ENCODE measurements at regions not wholly inside any gene's neighbourhood (a gene's known extent, or its start where the extent isn't known, plus 50 kb on each side); places are given as distances from the start of the nearest gene placed in this dataset.

GRCh38 chr15:61521953-61522352, 292.9 kb upstream of the RORA start:
- no peak for TF ChIP-seq ZFX (IDR thresholded peaks at IDR 0.05; ENCODE audit: borderline replicate concordance)
- TF ChIP-seq, protein P1, sequence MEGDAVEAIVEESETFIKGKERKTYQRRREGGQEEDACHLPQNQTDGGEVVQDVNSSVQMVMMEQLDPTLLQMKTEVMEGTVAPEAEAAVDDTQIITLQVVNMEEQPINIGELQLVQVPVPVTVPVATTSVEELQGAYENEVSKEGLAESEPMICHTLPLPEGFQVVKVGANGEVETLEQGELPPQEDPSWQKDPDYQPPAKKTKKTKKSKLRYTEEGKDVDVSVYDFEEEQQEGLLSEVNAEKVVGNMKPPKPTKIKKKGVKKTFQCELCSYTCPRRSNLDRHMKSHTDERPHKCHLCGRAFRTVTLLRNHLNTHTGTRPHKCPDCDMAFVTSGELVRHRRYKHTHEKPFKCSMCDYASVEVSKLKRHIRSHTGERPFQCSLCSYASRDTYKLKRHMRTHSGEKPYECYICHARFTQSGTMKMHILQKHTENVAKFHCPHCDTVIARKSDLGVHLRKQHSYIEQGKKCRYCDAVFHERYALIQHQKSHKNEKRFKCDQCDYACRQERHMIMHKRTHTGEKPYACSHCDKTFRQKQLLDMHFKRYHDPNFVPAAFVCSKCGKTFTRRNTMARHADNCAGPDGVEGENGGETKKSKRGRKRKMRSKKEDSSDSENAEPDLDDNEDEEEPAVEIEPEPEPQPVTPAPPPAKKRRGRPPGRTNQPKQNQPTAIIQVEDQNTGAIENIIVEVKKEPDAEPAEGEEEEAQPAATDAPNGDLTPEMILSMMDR (IDR thresholded peaks at IDR 0.05), result no peak
- H3K27ac ChIP-seq, result no peak overlapping the region

- no peak overlapping the region for H3K27ac ChIP-seq
- TF ChIP-seq, protein P1 (IDR thresholded peaks at IDR 0.05), result no peak
- TF ChIP-seq ZFX (IDR thresholded peaks at IDR 0.05; ENCODE audit: borderline replicate concordance), result no peak
These were observed 290.2 kb upstream of the RORA start for GRCh38 chr15:61519296-61519695.

DNA sequence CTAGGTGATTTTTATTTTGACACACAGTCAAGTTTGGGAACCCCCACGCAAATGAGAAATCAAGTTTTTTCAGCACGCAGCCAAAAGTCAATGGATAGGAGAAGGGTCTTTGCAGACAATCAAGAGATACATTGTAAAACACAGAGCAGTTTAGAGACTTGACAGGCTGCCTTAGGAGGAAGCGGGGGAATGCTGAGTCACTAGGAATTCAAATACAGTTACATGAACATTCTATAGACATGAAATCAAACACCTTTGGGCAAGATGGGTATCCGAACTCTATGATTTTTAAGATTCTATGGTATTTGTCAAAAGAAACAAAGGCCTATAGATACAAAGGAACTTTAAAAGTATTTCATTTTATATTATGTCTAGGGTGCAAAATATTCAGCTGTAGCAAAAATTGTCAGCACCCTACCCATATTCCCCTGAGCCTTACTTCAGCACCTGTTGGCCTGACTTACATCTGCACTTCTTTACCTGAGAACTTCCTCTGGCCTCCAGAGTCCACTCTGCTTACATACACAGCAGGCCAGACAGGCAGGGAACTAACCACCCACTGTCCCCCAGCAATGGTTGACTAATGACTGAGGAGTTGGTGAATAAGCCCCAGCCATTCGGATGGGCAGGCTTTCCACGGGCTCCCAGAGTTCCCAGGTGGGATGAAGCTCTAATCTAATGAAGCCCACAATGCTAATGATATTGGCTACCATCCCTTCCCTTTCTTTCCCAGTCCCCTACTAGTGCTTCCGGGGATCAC, 289.3 kb upstream of the RORA start:
- no peak for TF ChIP-seq ZFX (IDR thresholded peaks at IDR 0.05; ENCODE audit: borderline replicate concordance)
- TF ChIP-seq, protein P1 (IDR thresholded peaks at IDR 0.05), result no peak
- H3K27ac ChIP-seq, result no peak overlapping the region

DNA sequence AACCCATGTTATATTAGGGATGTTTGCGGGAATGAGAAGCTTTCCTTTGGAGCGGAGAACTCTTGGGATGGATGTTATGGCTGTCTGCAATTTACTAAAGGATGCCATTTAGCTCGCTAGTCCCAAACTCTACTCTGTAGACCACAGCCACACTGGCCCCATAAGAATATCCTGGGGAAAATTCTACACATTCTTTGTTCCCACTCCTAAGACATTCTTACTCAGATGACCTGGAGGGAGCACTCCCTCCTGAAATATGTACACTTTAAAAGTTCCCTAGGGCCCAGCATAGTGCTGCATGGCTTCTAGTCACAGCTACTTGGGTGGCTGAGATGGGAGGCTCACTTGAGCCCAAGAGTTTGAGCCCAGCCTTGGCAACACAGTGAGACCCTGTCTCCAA, 288.7 kb upstream of the RORA start:
- no peak overlapping the region for H3K27ac ChIP-seq
- TF ChIP-seq ZFX (IDR thresholded peaks at IDR 0.05; ENCODE audit: borderline replicate concordance), result no peak

DNA sequence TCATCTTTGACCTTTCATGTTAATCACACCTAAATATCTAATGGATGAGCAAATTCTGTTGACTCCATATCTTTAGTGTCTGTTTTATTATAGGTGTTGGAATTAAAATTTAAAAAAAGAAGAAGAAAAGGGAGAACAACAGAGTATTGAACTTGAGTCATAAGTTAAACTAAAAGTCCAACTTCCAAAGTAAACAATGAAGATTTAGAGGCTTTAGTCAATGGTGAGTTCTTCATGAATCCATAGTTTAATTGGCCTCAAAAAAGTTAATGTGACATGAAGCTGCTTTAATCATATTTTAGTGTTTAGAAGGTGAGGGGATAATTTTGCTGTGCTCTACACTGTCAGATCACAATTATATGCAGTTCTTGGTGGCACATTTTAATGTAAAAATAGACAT, 288.2 kb upstream of the RORA start:
- TF ChIP-seq, protein P1 (IDR thresholded peaks at IDR 0.05), result no peak
- no peak for TF ChIP-seq ZFX (IDR thresholded peaks at IDR 0.05; ENCODE audit: borderline replicate concordance)
- no peak overlapping the region for H3K27ac ChIP-seq

DNA sequence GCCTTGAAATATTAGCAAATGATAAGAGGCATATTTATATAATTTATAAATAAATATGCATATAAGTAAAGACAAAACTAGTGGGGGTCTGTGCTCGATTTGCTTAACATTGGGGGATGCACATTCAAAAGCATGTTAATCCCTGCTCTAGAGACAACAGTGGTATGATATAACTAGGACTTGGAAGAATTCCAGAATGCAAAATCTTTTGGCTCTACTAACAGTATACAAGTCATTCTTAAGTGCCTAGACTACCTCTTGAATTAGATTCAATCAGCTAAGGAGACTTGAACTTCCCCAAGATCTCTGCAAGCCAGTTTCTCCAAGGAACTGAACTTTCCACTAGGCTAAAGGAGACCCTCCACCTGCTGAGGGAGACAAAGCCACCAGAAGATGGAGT, 282.7 kb upstream of the RORA start:
- H3K27ac ChIP-seq, result no peak overlapping the region
- TF ChIP-seq, protein P1 (IDR thresholded peaks at IDR 0.05), result no peak
- TF ChIP-seq ZFX (IDR thresholded peaks at IDR 0.05; ENCODE audit: borderline replicate concordance), result no peak

- no peak overlapping the region for H3K27ac ChIP-seq
- TF ChIP-seq, protein P1 (IDR thresholded peaks at IDR 0.05), result no peak
- no peak for TF ChIP-seq ZFX (IDR thresholded peaks at IDR 0.05; ENCODE audit: borderline replicate concordance)
These were observed 282.0 kb upstream of the RORA start for GRCh38 chr15:61511089-61511488.
